ENCODE measurements at regions not wholly inside any gene's neighbourhood (a gene's known extent, or its start where the extent isn't known, plus 50 kb on each side); places are given as distances from the start of the nearest gene placed in this dataset.
"Not testable (repeated sequence)": the region's sequence is repeated elsewhere in the genome, so short reads cannot be mapped to it uniquely, and the experiment has no call there.

GRCh38 chr9:75780185-75780584 is 110.3 kb upstream of the PCSK5 start:
- no peak for DNase-seq (ENCODE audit: low spot score)

- DNase-seq (ENCODE audit: low spot score): no peak
These were observed 102.4 kb upstream of the PCSK5 start for GRCh38 chr9:75788006-75788634.

- no peak for DNase-seq (ENCODE audit: low spot score)
These were observed 93.3 kb upstream of the PCSK5 start for GRCh38 chr9:75797085-75797580.

- no peak for DNase-seq (ENCODE audit: low spot score)
These were observed 92.0 kb upstream of the PCSK5 start for GRCh38 chr9:75798505-75798904.

GRCh38 chr9:75803130-75803529 is 87.3 kb upstream of the PCSK5 start:
- DNase-seq (ENCODE audit: low spot score): peak; percentile 60

- DNase-seq (ENCODE audit: low spot score): no peak
These were observed 80.4 kb upstream of the PCSK5 start for GRCh38 chr9:75810063-75810462.

- no peak for DNase-seq (ENCODE audit: low spot score)
These were observed 78.8 kb upstream of the PCSK5 start for GRCh38 chr9:75811692-75812091.

- DNase-seq (ENCODE audit: low spot score): no peak
These were observed 78.3 kb upstream of the PCSK5 start for GRCh38 chr9:75812141-75812540.

- peak; percentile 7 for DNase-seq (ENCODE audit: low spot score)
These were observed 75.8 kb upstream of the PCSK5 start for GRCh38 chr9:75814667-75815066.

GRCh38 chr9:75820471-75821115 is 69.9 kb upstream of the PCSK5 start:
- DNase-seq (ENCODE audit: low spot score): not testable (repeated sequence)

- DNase-seq (ENCODE audit: low spot score): no peak
These were observed 67.3 kb upstream of the PCSK5 start for GRCh38 chr9:75823151-75823550.

GRCh38 chr9:75824816-75825568 is 65.5 kb upstream of the PCSK5 start:
- DNase-seq (ENCODE audit: low spot score): no peak

- no peak for DNase-seq (ENCODE audit: low spot score)
These were observed 64.2 kb upstream of the PCSK5 start for GRCh38 chr9:75826314-75826713.

- DNase-seq (ENCODE audit: low spot score): no peak
These were observed 60.2 kb upstream of the PCSK5 start for GRCh38 chr9:75830303-75830702.

GRCh38 chr9:75833778-75834177 is 56.7 kb upstream of the PCSK5 start:
- no peak for DNase-seq (ENCODE audit: low spot score)

- DNase-seq (ENCODE audit: low spot score): no peak
These were observed 55.6 kb upstream of the PCSK5 start for GRCh38 chr9:75834878-75835277.
